ENCODE measurements at regions not wholly inside any gene's neighbourhood (a gene's known extent, or its start where the extent isn't known, plus 50 kb on each side); places are given as distances from the start of the nearest gene placed in this dataset.
"Not testable (repeated sequence)": the region's sequence is repeated elsewhere in the genome, so short reads cannot be mapped to it uniquely, and the experiment has no call there.

- DNase-seq: no peak
Measured at GRCh38 chr13:83086088-83086487, 796.2 kb downstream of the SLITRK1 start.

- DNase-seq: no peak
Measured at GRCh38 chr13:83085186-83085900, 796.9 kb downstream of the SLITRK1 start.

GRCh38 chr13:83077499-83077898, 804.8 kb downstream of the SLITRK1 start:
- DNase-seq: no peak

- DNase-seq: not testable (repeated sequence)
Measured at GRCh38 chr13:83073930-83074329, 808.3 kb downstream of the SLITRK1 start.

- DNase-seq: no peak
Measured at GRCh38 chr13:83065108-83065507, 817.2 kb downstream of the SLITRK1 start.

- no peak for DNase-seq
Measured at GRCh38 chr13:83057119-83057518, 825.2 kb downstream of the SLITRK1 start.

GRCh38 chr13:83056269-83056668, 826.0 kb downstream of the SLITRK1 start:
- DNase-seq: no peak

- DNase-seq: no peak
Measured at GRCh38 chr13:83048419-83048818, 833.9 kb downstream of the SLITRK1 start.

- no peak for DNase-seq
Measured at GRCh38 chr13:83024955-83025594, 857.2 kb downstream of the SLITRK1 start.

- no peak for DNase-seq
Measured at GRCh38 chr13:83024232-83024631, 858.0 kb downstream of the SLITRK1 start.

- no peak for DNase-seq
Measured at GRCh38 chr13:83019986-83020385, 862.3 kb downstream of the SLITRK1 start.

- no peak for DNase-seq
Measured at GRCh38 chr13:83009987-83010386, 872.3 kb downstream of the SLITRK1 start.

- DNase-seq: no peak
Measured at GRCh38 chr13:83008212-83008929, 873.9 kb downstream of the SLITRK1 start.

GRCh38 chr13:83007226-83007625, 875.0 kb downstream of the SLITRK1 start:
- DNase-seq: no peak

- no peak for DNase-seq
Measured at GRCh38 chr13:83003185-83003584, 879.1 kb downstream of the SLITRK1 start.

- DNase-seq: no peak
Measured at GRCh38 chr13:82993417-82993816, 888.9 kb downstream of the SLITRK1 start.

- no peak for DNase-seq
Measured at GRCh38 chr13:82976499-82976898, 905.8 kb downstream of the SLITRK1 start.

- DNase-seq: no peak
Measured at GRCh38 chr13:82963226-82964099, 918.8 kb downstream of the SLITRK1 start.

- no peak for DNase-seq
Measured at GRCh38 chr13:82962397-82962796, 919.9 kb downstream of the SLITRK1 start.

- no peak for DNase-seq
Measured at GRCh38 chr13:82961757-82962156, 920.5 kb downstream of the SLITRK1 start.

GRCh38 chr13:82952336-82952735, 929.9 kb downstream of the SLITRK1 start:
- not testable (repeated sequence) for DNase-seq

- no peak for DNase-seq
Measured at GRCh38 chr13:82947683-82948082, 934.6 kb downstream of the SLITRK1 start.

GRCh38 chr13:82947191-82947621, 935.1 kb downstream of the SLITRK1 start:
- no peak for DNase-seq
